ENCODE measurements at regions not wholly inside any gene's neighbourhood (a gene's known extent, or its start where the extent isn't known, plus 50 kb on each side); places are given as distances from the start of the nearest gene placed in this dataset.

DNA sequence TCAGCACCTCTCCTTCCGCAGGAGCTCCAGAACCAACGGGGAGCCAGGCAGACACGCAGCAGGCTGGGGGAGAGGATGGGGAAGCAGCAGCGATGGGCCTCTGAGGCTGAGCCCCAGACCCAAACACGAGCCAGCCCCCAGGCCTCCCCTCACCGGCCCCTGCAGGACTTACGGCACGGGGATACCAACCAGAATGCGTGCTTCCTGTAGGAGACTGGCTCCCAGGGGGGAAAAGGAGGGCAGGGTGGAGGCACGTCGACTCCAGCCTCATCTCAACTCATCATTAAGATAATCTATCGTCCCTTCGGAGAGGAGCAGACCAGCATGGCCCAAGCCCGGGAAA, 495.1 kb upstream of the MYT1L start:
- peak; percentile 4 for DNase-seq
- Mint-ChIP-seq H3K4me1 (no peaks in the 10 kb centered on the region), H3K9me3 (peaks cover 2% of the 10 kb centered on the region), H3K27me3 (peaks cover 1% of the 10 kb centered on the region), H3K36me3 (ENCODE audit: low read depth) (no peaks in the 10 kb centered on the region), H3K27ac (no peak overlapping the region), H3K4me3 (no peak overlapping the region)
- ChIA-PET POLR2A (no interaction called here), CTCF (no interaction called here)

DNA sequence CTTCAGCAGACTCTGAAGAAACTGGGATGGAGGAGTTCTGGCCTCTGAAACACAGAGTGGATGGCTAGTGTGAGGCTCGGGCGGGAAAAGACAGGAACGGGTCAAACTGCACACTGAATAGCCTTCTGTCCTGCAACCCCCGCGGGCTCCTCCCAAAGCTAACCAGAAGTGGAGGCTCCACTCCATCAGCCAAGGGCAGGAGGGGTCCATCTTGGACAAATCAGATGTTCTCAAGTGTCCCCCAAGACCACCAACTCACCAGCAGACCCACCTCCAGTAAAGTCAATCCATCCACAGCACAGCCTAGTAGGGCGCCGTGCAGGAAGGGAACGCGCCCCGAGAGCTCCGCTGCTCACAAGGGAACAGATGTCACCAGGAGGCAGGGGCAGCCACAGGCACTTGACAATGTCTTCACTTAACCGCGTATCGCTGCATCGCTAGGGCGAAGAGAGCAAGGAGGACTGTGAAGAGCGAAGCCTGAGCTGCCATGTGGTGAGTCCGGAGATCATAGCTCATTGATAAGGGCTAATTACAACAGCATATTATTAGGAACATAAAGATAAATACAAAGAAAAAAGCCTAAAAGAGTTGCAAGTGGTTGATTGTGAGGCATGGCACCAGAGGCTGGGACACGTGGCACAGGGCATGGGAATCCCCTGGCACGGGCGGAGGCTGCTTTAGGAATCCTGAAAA, 494.6 kb upstream of the MYT1L start:
- DNase-seq, result no peak
- Mint-ChIP-seq H3K27ac (no peak overlapping the region), H3K4me3 (no peak overlapping the region), H3K27me3 (peaks cover 1% of the 10 kb centered on the region), H3K36me3 (ENCODE audit: low read depth) (no peaks in the 10 kb centered on the region), H3K4me1 (no peaks in the 10 kb centered on the region), H3K9me3 (peaks cover 2% of the 10 kb centered on the region)
- POLR2A ChIA-PET, result no interaction called here
- CTCF ChIA-PET, result no interaction called here

- POLR2A ChIA-PET, result no interaction called here
- Mint-ChIP-seq H3K4me1 (no peaks in the 10 kb centered on the region), H3K27me3 (peaks cover 3% of the 10 kb centered on the region), H3K36me3 (ENCODE audit: low read depth) (no peaks in the 10 kb centered on the region), H3K27ac (no peak overlapping the region), H3K4me3 (no peak overlapping the region), H3K9me3 (peaks cover 2% of the 10 kb centered on the region)
- CTCF ChIA-PET, result no interaction called here
- peak; percentile 2 for DNase-seq
These were observed 494.0 kb upstream of the MYT1L start for GRCh38 chr2:2825062-2825461.

DNA sequence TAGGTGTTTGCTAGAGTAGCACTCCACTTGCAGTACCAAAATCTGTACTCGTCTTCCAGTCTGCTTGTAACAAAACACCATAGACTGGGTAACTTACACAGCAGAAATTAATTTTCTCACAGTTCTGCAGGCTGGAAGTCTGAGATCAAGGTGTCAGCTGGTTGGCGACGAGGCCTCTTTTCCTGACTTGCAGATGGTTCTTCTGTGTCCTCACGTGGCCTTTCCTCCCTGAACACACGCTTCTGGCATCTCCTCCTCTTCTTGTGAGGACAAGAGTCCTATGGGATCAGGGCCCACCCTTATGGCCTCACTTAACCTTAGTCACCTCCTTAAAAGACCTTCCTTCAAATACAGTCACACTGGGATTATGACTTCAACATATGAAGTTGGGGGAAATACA, 493.5 kb upstream of the MYT1L start:
- H3K36me3 Mint-ChIP-seq (ENCODE audit: low read depth), result no peaks in the 10 kb centered on the region
- peaks cover 5% of the 10 kb centered on the region for H3K27me3 Mint-ChIP-seq
- ChIA-PET POLR2A (no interaction called here), CTCF (interaction anchor here (0.6 kb wide), 1 partner anchor 15 kb away, joined by 3 read pairs; no protein-coding TSS in a partner anchor)
- no peak for DNase-seq
- H3K27ac Mint-ChIP-seq, result no peak overlapping the region
- H3K4me1 Mint-ChIP-seq, result no peaks in the 10 kb centered on the region
- no peak overlapping the region for H3K4me3 Mint-ChIP-seq
- peaks cover 2% of the 10 kb centered on the region for H3K9me3 Mint-ChIP-seq

- Mint-ChIP-seq H3K27ac (no peak overlapping the region), H3K36me3 (ENCODE audit: low read depth) (no peaks in the 10 kb centered on the region), H3K4me3 (no peak overlapping the region), H3K9me3 (peaks cover 2% of the 10 kb centered on the region), H3K27me3 (peaks cover 10% of the 10 kb centered on the region), H3K4me1 (no peaks in the 10 kb centered on the region)
- no peak for DNase-seq
- POLR2A ChIA-PET, result no interaction called here
- CTCF ChIA-PET, result no interaction called here
These were observed 492.1 kb upstream of the MYT1L start for GRCh38 chr2:2823061-2823753.

DNA sequence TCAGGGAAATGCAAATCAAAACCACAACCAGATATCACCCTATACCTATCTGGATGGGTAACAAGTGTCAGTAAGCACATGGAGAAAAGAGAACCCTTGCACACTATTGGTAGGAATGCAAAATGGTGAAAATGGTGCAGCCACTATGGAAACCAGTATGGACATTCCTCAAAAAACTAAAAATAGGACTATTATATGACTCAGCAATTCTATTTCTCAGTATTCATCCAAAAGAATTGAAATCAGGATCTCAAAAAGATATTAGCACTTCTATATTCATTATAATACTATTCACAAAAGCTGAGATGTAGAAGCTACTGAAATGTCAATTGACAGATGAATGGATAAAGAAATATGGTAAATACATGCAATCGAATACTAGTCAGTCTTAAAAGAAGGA, 491.1 kb upstream of the MYT1L start:
- Mint-ChIP-seq H3K4me1 (no peaks in the 10 kb centered on the region), H3K36me3 (ENCODE audit: low read depth) (no peaks in the 10 kb centered on the region), H3K27ac (no peak overlapping the region), H3K9me3 (peaks cover 2% of the 10 kb centered on the region), H3K27me3 (peaks cover 11% of the 10 kb centered on the region), H3K4me3 (no peak overlapping the region)
- no peak for DNase-seq
- ChIA-PET CTCF (no interaction called here), POLR2A (no interaction called here)

DNA sequence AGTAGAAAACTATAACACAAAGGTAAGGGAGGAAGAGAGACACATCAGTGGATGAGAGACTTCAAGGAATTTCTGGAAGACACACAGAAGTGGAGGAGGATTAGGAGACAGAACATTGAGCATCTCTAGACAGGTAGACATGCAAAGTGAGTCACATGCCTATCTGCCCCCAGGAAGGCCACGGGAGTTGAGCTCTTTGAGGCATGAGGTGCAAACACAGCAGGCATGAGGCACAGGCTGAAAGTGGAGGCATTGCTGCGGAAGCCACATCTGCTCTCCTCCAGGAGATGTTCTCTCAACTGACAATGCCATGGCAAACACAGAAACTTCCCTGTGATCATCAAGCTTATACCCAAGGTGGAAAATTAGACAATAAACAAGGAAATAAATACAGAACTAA, 481.6 kb upstream of the MYT1L start:
- ChIA-PET POLR2A (no interaction called here), CTCF (no interaction called here)

DNA sequence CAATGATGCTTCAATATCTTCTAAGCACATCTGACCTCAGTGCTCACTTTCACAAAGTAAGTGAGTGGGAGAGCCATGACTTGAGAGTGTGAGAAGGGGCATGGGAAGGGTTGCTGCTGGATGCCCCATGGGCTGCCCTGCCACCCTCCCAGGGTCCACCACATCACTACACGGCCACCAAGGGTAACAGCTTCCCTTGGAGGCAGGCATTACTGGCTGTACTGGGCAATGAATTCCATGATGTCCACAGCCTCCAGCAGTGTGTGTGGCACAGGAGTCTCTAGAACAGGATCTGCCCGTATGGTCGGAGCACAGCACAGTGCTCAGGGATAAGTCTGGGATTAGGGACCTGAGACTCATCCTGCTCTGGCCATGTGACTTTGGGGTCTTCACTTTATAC, 481.0 kb upstream of the MYT1L start:
- Mint-ChIP-seq H3K27ac (no peak overlapping the region), H3K4me1 (no peaks in the 10 kb centered on the region), H3K4me3 (no peak overlapping the region), H3K27me3 (peaks cover 2% of the 10 kb centered on the region), H3K36me3 (ENCODE audit: low read depth) (no peaks in the 10 kb centered on the region), H3K9me3 (peaks cover 2% of the 10 kb centered on the region)
- peak; percentile 2 for DNase-seq
- CTCF ChIA-PET, result no interaction called here
- POLR2A ChIA-PET, result no interaction called here

More for the DNA sequence above, 481.6 kb upstream of the MYT1L start:
- no peak for DNase-seq
- Mint-ChIP-seq H3K4me3 (no peak overlapping the region), H3K4me1 (no peaks in the 10 kb centered on the region), H3K36me3 (ENCODE audit: low read depth) (no peaks in the 10 kb centered on the region), H3K9me3 (peaks cover 2% of the 10 kb centered on the region), H3K27ac (no peak overlapping the region), H3K27me3 (peaks cover 2% of the 10 kb centered on the region)

GRCh38 chr2:2810504-2810903, 479.4 kb upstream of the MYT1L start:
- Mint-ChIP-seq H3K36me3 (ENCODE audit: low read depth) (no peaks in the 10 kb centered on the region), H3K9me3 (peaks cover 2% of the 10 kb centered on the region), H3K27me3 (no peaks in the 10 kb centered on the region), H3K27ac (no peak overlapping the region), H3K4me3 (no peak overlapping the region), H3K4me1 (no peaks in the 10 kb centered on the region)
- DNase-seq, result no peak
- POLR2A ChIA-PET, result no interaction called here
- CTCF ChIA-PET, result no interaction called here

GRCh38 chr2:2809771-2810170, 478.7 kb upstream of the MYT1L start:
- Mint-ChIP-seq H3K27me3 (no peaks in the 10 kb centered on the region), H3K4me1 (no peaks in the 10 kb centered on the region), H3K36me3 (ENCODE audit: low read depth) (no peaks in the 10 kb centered on the region), H3K27ac (no peak overlapping the region), H3K9me3 (peaks cover 2% of the 10 kb centered on the region), H3K4me3 (no peak overlapping the region)
- no peak for DNase-seq
- ChIA-PET POLR2A (no interaction called here), CTCF (no interaction called here)

GRCh38 chr2:2808551-2809058, 477.5 kb upstream of the MYT1L start:
- H3K36me3 Mint-ChIP-seq (ENCODE audit: low read depth), result no peaks in the 10 kb centered on the region
- ChIA-PET CTCF (no interaction called here), POLR2A (no interaction called here)
- no peaks in the 10 kb centered on the region for H3K4me1 Mint-ChIP-seq
- no peaks in the 10 kb centered on the region for H3K27me3 Mint-ChIP-seq
- H3K27ac Mint-ChIP-seq, result no peak overlapping the region
- DNase-seq, result no peak
- no peak overlapping the region for H3K4me3 Mint-ChIP-seq
- peaks cover 2% of the 10 kb centered on the region for H3K9me3 Mint-ChIP-seq

DNA sequence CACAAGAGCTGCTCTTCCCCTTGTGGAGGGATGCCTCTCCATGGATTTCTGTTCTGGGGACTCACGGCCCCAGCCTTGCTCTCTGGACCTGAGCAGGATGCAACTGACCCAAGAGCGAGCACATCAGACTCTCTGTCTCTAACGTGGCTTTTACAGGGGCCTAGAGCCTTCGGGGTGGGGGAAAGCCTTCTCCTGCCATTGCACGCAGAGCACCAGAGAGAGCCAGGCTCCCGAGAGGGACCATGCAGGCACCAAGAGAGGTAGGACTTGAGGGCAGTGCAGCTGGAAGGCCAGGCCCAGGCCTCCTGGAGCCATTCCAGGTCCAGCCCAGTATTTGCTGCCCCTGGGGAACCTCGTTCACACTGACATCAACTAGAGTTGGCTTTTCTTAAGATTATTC, 475.6 kb upstream of the MYT1L start:
- Mint-ChIP-seq H3K27me3 (peaks cover 1% of the 10 kb centered on the region), H3K9me3 (no peaks in the 10 kb centered on the region), H3K4me1 (no peaks in the 10 kb centered on the region), H3K36me3 (ENCODE audit: low read depth) (no peaks in the 10 kb centered on the region), H3K27ac (no peak overlapping the region), H3K4me3 (no peak overlapping the region)
- POLR2A ChIA-PET, result no interaction called here
- DNase-seq, result no peak
- CTCF ChIA-PET, result no interaction called here

- POLR2A ChIA-PET, result no interaction called here
- Mint-ChIP-seq H3K4me1 (no peaks in the 10 kb centered on the region), H3K4me3 (no peak overlapping the region)
These were observed 474.2 kb upstream of the MYT1L start for GRCh38 chr2:2805263-2805662.

DNA sequence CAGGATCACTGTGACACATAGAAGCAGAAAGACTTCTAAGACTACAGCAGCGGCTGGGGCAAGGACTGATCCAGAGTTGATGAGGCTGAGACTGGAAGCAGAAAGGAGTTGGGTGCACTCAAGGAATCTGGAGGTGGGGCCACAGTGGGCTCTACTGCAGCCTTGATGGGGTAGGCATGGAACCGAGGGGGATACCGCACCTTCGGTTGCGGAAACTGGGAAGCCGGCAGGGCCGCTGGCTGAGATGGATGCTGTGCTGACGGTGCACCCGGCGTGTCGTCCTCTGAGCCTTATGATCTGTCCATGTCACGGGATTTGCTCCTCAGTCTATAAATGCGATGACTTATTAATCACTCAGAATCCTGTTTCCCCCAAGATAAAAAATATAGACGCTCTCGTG, 473.5 kb upstream of the MYT1L start:
- Mint-ChIP-seq H3K9me3 (no peaks in the 10 kb centered on the region), H3K4me3 (no peak overlapping the region), H3K27me3 (peaks cover 1% of the 10 kb centered on the region), H3K36me3 (ENCODE audit: low read depth) (no peaks in the 10 kb centered on the region), H3K27ac (no peak overlapping the region), H3K4me1 (no peaks in the 10 kb centered on the region)
- no peak for DNase-seq
- ChIA-PET CTCF (no interaction called here), POLR2A (no interaction called here)

More at GRCh38 chr2:2805263-2805662, 474.2 kb upstream of the MYT1L start:
- Mint-ChIP-seq H3K9me3 (no peaks in the 10 kb centered on the region), H3K36me3 (ENCODE audit: low read depth) (no peaks in the 10 kb centered on the region), H3K27me3 (peaks cover 1% of the 10 kb centered on the region), H3K27ac (no peak overlapping the region)
- CTCF ChIA-PET, result no interaction called here
- DNase-seq, result no peak

Data from activated CD4-positive, alpha-beta T cell treated with anti-CD3 and anti-CD28 coated beads, Interleukin-2, amount 10 ng/mL, durations not matched to agents 7 days and 5 days (primary cell).